ENCODE measurements at regions not wholly inside any gene's neighbourhood (a gene's known extent, or its start where the extent isn't known, plus 50 kb on each side); places are given as distances from the start of the nearest gene placed in this dataset.

DNA sequence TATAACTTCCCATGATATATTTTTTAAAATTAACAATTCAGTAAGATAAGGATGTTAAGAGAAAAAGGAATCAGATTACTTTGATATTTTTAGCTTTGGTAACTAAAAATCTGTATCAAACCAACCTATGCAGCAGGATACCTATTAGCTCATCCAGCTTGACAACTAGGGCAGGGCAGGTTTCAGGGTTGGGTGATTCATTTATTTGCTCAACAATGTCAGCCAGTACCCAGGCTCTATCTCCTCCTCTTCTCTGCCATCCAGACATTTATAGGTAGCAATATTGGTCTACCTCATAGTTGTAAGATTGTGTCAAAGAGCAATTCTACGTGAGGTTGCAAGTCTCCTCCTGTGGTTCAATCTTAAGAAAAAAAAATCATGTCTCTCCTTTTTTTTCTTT is 421.9 kb downstream of the ANKRD50 start:
- Mint-ChIP-seq H3K4me1 (no peaks in the 10 kb centered on the region), H3K27ac (no peak overlapping the region), H3K9me3 (peaks cover under 1% of the 10 kb centered on the region; the same call in 1 of the 2 replicates), H3K4me3 (no peak overlapping the region), H3K36me3 (no peaks in the 10 kb centered on the region; the same call in 1 of the 2 replicates), H3K27me3 (ENCODE audit: low read depth) (no peaks in the 10 kb centered on the region)
- TF ChIP-seq NFATC4 (CRISPR knock-in tag; IDR thresholded peaks at IDR 0.05): no peak
- TF ChIP-seq, protein P1, sequence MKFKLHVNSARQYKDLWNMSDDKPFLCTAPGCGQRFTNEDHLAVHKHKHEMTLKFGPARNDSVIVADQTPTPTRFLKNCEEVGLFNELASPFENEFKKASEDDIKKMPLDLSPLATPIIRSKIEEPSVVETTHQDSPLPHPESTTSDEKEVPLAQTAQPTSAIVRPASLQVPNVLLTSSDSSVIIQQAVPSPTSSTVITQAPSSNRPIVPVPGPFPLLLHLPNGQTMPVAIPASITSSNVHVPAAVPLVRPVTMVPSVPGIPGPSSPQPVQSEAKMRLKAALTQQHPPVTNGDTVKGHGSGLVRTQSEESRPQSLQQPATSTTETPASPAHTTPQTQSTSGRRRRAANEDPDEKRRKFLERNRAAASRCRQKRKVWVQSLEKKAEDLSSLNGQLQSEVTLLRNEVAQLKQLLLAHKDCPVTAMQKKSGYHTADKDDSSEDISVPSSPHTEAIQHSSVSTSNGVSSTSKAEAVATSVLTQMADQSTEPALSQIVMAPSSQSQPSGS (CRISPR knock-in tag; IDR thresholded peaks at IDR 0.05; ENCODE audit: borderline replicate concordance, low read depth): no peak
- TF ChIP-seq, protein P2, sequence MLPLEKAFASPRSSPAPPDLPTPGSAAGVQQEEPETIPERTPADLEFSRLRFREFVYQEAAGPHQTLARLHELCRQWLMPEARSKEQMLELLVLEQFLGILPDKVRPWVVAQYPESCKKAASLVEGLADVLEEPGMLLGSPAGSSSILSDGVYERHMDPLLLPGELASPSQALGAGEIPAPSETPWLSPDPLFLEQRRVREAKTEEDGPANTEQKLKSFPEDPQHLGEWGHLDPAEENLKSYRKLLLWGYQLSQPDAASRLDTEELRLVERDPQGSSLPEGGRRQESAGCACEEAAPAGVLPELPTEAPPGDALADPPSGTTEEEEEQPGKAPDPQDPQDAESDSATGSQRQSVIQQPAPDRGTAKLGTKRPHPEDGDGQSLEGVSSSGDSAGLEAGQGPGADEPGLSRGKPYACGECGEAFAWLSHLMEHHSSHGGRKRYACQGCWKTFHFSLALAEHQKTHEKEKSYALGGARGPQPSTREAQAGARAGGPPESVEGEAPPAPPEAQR (CRISPR knock-in tag; IDR thresholded peaks at IDR 0.05): no peak
- TF ChIP-seq, protein P3, sequence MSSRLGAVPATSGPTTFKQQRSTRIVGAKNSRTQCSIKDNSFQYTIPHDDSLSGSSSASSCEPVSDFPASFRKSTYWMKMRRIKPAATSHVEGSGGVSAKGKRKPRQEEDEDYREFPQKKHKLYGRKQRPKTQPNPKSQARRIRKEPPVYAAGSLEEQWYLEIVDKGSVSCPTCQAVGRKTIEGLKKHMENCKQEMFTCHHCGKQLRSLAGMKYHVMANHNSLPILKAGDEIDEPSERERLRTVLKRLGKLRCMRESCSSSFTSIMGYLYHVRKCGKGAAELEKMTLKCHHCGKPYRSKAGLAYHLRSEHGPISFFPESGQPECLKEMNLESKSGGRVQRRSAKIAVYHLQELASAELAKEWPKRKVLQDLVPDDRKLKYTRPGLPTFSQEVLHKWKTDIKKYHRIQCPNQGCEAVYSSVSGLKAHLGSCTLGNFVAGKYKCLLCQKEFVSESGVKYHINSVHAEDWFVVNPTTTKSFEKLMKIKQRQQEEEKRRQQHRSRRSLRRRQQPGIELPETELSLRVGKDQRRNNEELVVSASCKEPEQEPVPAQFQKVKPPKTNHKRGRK (CRISPR knock-in tag; IDR thresholded peaks at IDR 0.05; ENCODE audit: borderline replicate concordance): no peak
- TF ChIP-seq ZNF423 (CRISPR knock-in tag; IDR thresholded peaks at IDR 0.05): no peak
- TF ChIP-seq PRRX2 (CRISPR knock-in tag; IDR thresholded peaks at IDR 0.05): no peak
- TF ChIP-seq, protein P4, sequence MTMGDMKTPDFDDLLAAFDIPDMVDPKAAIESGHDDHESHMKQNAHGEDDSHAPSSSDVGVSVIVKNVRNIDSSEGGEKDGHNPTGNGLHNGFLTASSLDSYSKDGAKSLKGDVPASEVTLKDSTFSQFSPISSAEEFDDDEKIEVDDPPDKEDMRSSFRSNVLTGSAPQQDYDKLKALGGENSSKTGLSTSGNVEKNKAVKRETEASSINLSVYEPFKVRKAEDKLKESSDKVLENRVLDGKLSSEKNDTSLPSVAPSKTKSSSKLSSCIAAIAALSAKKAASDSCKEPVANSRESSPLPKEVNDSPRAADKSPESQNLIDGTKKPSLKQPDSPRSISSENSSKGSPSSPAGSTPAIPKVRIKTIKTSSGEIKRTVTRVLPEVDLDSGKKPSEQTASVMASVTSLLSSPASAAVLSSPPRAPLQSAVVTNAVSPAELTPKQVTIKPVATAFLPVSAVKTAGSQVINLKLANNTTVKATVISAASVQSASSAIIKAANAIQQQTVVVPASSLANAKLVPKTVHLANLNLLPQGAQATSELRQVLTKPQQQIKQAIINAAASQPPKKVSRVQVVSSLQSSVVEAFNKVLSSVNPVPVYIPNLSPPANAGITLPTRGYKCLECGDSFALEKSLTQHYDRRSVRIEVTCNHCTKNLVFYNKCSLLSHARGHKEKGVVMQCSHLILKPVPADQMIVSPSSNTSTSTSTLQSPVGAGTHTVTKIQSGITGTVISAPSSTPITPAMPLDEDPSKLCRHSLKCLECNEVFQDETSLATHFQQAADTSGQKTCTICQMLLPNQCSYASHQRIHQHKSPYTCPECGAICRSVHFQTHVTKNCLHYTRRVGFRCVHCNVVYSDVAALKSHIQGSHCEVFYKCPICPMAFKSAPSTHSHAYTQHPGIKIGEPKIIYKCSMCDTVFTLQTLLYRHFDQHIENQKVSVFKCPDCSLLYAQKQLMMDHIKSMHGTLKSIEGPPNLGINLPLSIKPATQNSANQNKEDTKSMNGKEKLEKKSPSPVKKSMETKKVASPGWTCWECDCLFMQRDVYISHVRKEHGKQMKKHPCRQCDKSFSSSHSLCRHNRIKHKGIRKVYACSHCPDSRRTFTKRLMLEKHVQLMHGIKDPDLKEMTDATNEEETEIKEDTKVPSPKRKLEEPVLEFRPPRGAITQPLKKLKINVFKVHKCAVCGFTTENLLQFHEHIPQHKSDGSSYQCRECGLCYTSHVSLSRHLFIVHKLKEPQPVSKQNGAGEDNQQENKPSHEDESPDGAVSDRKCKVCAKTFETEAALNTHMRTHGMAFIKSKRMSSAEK (CRISPR knock-in tag; IDR thresholded peaks at IDR 0.05; ENCODE audit: borderline replicate concordance): no peak
- no peak for TF ChIP-seq SP1 (CRISPR knock-in tag; conservative IDR thresholded peaks at IDR 0.05)
- TF ChIP-seq IRF2 (CRISPR knock-in tag; IDR thresholded peaks at IDR 0.05; ENCODE audit: borderline replicate concordance, low read depth): no peak
- no peak for TF ChIP-seq ESRRA (CRISPR knock-in tag; IDR thresholded peaks at IDR 0.05; ENCODE audit: borderline replicate concordance)
- no peak for TF ChIP-seq MYBL2 (CRISPR knock-in tag; IDR thresholded peaks at IDR 0.05)
- ATAC-seq (no peak), DNase-seq (ENCODE audit: low spot score) (no peak)
- ChIA-PET POLR2A (no interaction called here), CTCF (no interaction called here)

DNA sequence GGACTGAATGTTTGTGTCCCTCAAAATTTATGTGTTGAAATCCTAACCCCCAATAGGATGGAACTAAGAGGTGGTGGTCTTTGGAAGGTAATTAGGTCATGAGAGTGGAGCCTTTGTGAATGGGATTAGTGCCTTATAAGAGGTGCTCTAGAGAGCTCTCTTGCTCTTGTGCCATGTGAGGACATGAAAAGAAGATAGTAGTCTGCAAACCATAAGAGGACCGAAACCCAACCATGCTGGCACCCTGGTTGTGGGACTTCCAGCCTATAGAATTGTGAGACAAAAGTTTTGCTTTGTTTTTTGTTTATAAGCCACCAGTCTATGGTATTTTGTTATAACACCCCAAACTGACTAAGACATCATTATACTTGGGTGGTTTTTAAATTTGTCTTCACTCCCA is 417.1 kb downstream of the ANKRD50 start:
- POLR2A ChIA-PET: no interaction called here
- Mint-ChIP-seq H3K36me3 (no peaks in the 10 kb centered on the region), H3K4me3 (no peak overlapping the region), H3K27me3 (ENCODE audit: low read depth) (no peaks in the 10 kb centered on the region), H3K27ac (no peak overlapping the region), H3K9me3 (no peaks in the 10 kb centered on the region), H3K4me1 (peaks cover 2% of the 10 kb centered on the region)
- TF ChIP-seq NR3C1 (CRISPR knock-in tag; conservative IDR thresholded peaks at IDR 0.05; ENCODE audit: low read depth): no peak
- TF ChIP-seq, protein P5, sequence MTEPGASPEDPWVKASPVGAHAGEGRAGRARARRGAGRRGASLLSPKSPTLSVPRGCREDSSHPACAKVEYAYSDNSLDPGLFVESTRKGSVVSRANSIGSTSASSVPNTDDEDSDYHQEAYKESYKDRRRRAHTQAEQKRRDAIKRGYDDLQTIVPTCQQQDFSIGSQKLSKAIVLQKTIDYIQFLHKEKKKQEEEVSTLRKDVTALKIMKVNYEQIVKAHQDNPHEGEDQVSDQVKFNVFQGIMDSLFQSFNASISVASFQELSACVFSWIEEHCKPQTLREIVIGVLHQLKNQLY (CRISPR knock-in tag; IDR thresholded peaks at IDR 0.05): no peak
- TF ChIP-seq, protein P6, sequence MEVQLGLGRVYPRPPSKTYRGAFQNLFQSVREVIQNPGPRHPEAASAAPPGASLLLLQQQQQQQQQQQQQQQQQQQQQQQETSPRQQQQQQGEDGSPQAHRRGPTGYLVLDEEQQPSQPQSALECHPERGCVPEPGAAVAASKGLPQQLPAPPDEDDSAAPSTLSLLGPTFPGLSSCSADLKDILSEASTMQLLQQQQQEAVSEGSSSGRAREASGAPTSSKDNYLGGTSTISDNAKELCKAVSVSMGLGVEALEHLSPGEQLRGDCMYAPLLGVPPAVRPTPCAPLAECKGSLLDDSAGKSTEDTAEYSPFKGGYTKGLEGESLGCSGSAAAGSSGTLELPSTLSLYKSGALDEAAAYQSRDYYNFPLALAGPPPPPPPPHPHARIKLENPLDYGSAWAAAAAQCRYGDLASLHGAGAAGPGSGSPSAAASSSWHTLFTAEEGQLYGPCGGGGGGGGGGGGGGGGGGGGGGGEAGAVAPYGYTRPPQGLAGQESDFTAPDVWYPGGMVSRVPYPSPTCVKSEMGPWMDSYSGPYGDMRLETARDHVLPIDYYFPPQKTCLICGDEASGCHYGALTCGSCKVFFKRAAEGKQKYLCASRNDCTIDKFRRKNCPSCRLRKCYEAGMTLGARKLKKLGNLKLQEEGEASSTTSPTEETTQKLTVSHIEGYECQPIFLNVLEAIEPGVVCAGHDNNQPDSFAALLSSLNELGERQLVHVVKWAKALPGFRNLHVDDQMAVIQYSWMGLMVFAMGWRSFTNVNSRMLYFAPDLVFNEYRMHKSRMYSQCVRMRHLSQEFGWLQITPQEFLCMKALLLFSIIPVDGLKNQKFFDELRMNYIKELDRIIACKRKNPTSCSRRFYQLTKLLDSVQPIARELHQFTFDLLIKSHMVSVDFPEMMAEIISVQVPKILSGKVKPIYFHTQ (CRISPR knock-in tag; IDR thresholded peaks at IDR 0.05): no peak
- TF ChIP-seq, protein P7, sequence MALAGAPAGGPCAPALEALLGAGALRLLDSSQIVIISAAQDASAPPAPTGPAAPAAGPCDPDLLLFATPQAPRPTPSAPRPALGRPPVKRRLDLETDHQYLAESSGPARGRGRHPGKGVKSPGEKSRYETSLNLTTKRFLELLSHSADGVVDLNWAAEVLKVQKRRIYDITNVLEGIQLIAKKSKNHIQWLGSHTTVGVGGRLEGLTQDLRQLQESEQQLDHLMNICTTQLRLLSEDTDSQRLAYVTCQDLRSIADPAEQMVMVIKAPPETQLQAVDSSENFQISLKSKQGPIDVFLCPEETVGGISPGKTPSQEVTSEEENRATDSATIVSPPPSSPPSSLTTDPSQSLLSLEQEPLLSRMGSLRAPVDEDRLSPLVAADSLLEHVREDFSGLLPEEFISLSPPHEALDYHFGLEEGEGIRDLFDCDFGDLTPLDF (CRISPR knock-in tag; IDR thresholded peaks at IDR 0.05): no peak
- CTCF ChIA-PET: no interaction called here
- DNase-seq (ENCODE audit: low spot score) (no peak), ATAC-seq (no peak)

Measured in WTC11 (cell line).